Right lobe of liver (tissue), 6 donors: ENCODE measurements at regions not wholly inside any gene's neighbourhood (a gene's known extent, or its start where the extent isn't known, plus 50 kb on each side); places are given as distances from the start of the nearest gene placed in this dataset.

Experiments used
- ATAC-seq, 4 donors: fragments of 200-7000 bp; cut with Tn5 transposase; one replicate each; pipeline ENCODE4 v1.9.1; 2020; ENCODE audit warnings: mild to moderate bottlenecking in 4 of 4, moderate library complexity in 4 of 4
- DNase-seq, 3 donors: peaks; one replicate each; pipeline ENCODE4 v3.0.0-alpha.2; 2020
- H3K27ac ChIP-seq, 3 donors: fragments of 200-600 bp; one replicate each; pipeline ENCODE4 v1.8.0; 2022
- H3K27me3 ChIP-seq, 2 donors: fragments of 200-600 bp; one replicate each; pipeline ENCODE4 v1.8.0; 2022
- H3K36me3 ChIP-seq, 4 donors: fragments of 200-600 bp; sonication (generic) in 1 of 4; one replicate each; pipeline versions ENCODE4 v1.5.1 to v1.8.0; 2017 to 2022; ENCODE audit warnings: control low read depth in 1 of 4
- H3K4me1 ChIP-seq, 4 donors: fragments of 200-600 bp; sonication (generic) in 1 of 4; one replicate each; pipeline versions ENCODE4 v1.5.1 to v1.8.0; 2017 to 2022; ENCODE audit warnings: control low read depth in 1 of 4
- H3K4me3 ChIP-seq, 3 donors: fragments of 200-600 bp; one replicate each; pipeline ENCODE4 v1.8.0; 2022
- H3K9me3 ChIP-seq, 4 donors: fragments of 200-600 bp; sonication (generic) in 1 of 4; one replicate each; pipeline versions ENCODE4 v1.5.1 to v1.8.0; 2017 to 2022; ENCODE audit warnings: control low read depth in 1 of 4
- POLR2A ChIP-seq: fragments of 450-650 bp; IDR thresholded peaks from one replicate; pipeline ENCODE4 v1.6.1; 2017; ENCODE audit warnings: antibody characterized with exemption, mild to moderate bottlenecking
- WGBS: methylation state at CpG from one replicate; pipeline ENCODE4 v1.1.6; 2018; ENCODE audit warnings: low coverage, low lambda C conversion rate; ENCODE audit not compliant: insufficient coverage; ENCODE audit errors: missing lambda C conversion rate; 5-methylcytosine and 5-hydroxymethylcytosine counted together
- intact Hi-C, 2 donors: fragments of 100-400 bp; cut with DNase I; formaldehyde crosslinking; loops; one replicate each; pipeline versions ENCODE4 v1.11.2 to v1.14.1; 2022
- TF ChIP-seq, protein P1 (sequence below), 4 donors: fragments of 200-600 bp in 3 of 4; fragments of 450-650 bp in 1 of 4; IDR thresholded peaks; one replicate each; pipeline versions ENCODE4 v1.5.1 to v1.8.0; 2016 to 2022; ENCODE audit warnings: antibody characterized with exemption in 4 of 4, mild to moderate bottlenecking in 2 of 4
- donor health status: DM: no; HTN: yes; CAD: no.
- donor health status: DM: no; HTN: no; CAD: no.
- donor health status: DM: no; HTN: no; CAD: no.
- donor health status: DM: no; HTN: yes; CAD: no.
- donor health status: DM: no; HTN: yes; CAD: no.

GRCh38 chr11:116052603-116053547 is 548.7 kb upstream of the CADM1 start:
- DNase-seq (peak in 1 of 3 donors; percentile 21), ATAC-seq (no peak)
- TF ChIP-seq, protein P1, sequence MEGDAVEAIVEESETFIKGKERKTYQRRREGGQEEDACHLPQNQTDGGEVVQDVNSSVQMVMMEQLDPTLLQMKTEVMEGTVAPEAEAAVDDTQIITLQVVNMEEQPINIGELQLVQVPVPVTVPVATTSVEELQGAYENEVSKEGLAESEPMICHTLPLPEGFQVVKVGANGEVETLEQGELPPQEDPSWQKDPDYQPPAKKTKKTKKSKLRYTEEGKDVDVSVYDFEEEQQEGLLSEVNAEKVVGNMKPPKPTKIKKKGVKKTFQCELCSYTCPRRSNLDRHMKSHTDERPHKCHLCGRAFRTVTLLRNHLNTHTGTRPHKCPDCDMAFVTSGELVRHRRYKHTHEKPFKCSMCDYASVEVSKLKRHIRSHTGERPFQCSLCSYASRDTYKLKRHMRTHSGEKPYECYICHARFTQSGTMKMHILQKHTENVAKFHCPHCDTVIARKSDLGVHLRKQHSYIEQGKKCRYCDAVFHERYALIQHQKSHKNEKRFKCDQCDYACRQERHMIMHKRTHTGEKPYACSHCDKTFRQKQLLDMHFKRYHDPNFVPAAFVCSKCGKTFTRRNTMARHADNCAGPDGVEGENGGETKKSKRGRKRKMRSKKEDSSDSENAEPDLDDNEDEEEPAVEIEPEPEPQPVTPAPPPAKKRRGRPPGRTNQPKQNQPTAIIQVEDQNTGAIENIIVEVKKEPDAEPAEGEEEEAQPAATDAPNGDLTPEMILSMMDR (IDR thresholded peaks at IDR 0.05), result no peak
- TF ChIP-seq POLR2A, result no peak
- WGBS, result 38% methylated on average over 11 of the region's 15 CpGs
- H3K9me3 ChIP-seq, result no peaks in the 10 kb centered on the region
- intact Hi-C loops, result no loop called here
- H3K27me3 ChIP-seq, result no peaks in the 10 kb centered on the region
- no peaks in the 10 kb centered on the region for H3K36me3 ChIP-seq
- no peak overlapping the region for H3K27ac ChIP-seq
- H3K4me3 ChIP-seq, result no peak overlapping the region
- no peaks in the 10 kb centered on the region for H3K4me1 ChIP-seq

- ATAC-seq (no peak), DNase-seq (peak in 1 of 3 donors; percentile 11)
- Histone ChIP-seq H3K27ac (no peak overlapping the region), H3K4me1 (no peaks in the 10 kb centered on the region), H3K27me3 (no peaks in the 10 kb centered on the region), H3K9me3 (no peaks in the 10 kb centered on the region), H3K4me3 (no peak overlapping the region), H3K36me3 (no peaks in the 10 kb centered on the region)
- WGBS, result 68% methylated on average over 7 of the region's 7 CpGs
- TF ChIP-seq, protein P1 (IDR thresholded peaks at IDR 0.05), result no peak
- TF ChIP-seq POLR2A, result no peak
- intact Hi-C loops, result no loop called here
Measured at GRCh38 chr11:116051494-116051893, 547.3 kb upstream of the CADM1 start.

DNA sequence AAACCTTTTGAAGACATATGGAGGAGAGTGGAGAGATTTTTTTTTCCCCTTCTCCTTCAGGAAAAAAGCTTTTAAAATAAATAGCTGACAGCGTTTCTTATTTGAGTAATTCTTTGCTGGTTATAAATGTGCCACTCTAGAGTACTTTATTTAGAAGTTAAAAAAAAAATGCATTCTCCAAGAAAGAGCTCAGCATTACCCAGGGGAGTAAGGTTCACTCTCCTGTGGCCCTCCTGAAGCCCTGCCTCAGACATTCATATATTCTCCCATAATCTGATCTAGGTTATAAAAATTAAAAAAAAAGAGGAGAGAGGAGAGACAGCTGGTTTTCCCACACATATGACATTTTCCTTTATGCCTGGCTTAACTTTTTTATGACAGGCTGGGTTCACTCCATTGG is 545.2 kb upstream of the CADM1 start:
- Histone ChIP-seq H3K4me1 (no peaks in the 10 kb centered on the region), H3K27me3 (no peaks in the 10 kb centered on the region), H3K27ac (no peak overlapping the region), H3K4me3 (no peak overlapping the region), H3K36me3 (no peaks in the 10 kb centered on the region), H3K9me3 (no peaks in the 10 kb centered on the region)
- WGBS, result 57% methylated on average over 1 of the region's 1 CpG
- ATAC-seq (no peak), DNase-seq (no peak)
- intact Hi-C loops, result no loop called here
- no peak for TF ChIP-seq POLR2A
- TF ChIP-seq, protein P1 (IDR thresholded peaks at IDR 0.05), result no peak

DNA sequence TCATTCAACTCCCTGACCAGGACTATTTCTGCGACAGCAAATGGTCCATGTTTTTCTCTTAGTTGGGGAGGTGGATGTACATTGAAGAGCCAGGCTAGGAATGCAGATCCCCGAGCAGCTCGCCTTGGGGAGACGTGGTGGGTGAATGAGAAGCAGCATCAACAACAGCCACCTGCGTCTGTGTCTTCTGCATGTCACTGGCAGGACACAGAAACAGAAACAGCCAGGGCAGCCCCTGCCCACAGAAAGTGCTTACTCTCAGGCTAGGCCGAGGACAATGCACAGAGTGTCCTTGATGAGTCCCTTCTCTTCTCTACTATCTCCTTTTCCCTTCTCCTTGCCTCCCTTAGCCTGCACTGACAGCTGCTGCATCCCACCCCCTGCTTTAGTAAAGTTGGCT is 541.9 kb upstream of the CADM1 start:
- WGBS, result 70% methylated on average over 6 of the region's 6 CpGs
- Histone ChIP-seq H3K4me1 (no peaks in the 10 kb centered on the region), H3K36me3 (no peaks in the 10 kb centered on the region), H3K4me3 (no peak overlapping the region), H3K27me3 (no peaks in the 10 kb centered on the region), H3K9me3 (no peaks in the 10 kb centered on the region), H3K27ac (no peak overlapping the region)
- ATAC-seq (no peak), DNase-seq (peak in 1 of 3 donors; percentile 15)
- TF ChIP-seq, protein P1 (IDR thresholded peaks at IDR 0.05), result no peak
- intact Hi-C loops, result no loop called here
